A549 (cell line): ENCODE measurements at regions not wholly inside any gene's neighbourhood (a gene's known extent, or its start where the extent isn't known, plus 50 kb on each side); places are given as distances from the start of the nearest gene placed in this dataset.

Source experiments
- EP300 ChIP-seq, 2 experiments: fragments of >200 bp; sonication (Bioruptor Twin); formaldehyde crosslinking; IDR thresholded peaks; 2 replicates in 1 of 2; 3 replicates in 1 of 2; pipeline ENCODE4 v1.6.1; 2016 to 2017
- HDAC2 ChIP-seq: fragments of 200-600 bp; sonication (generic); IDR thresholded peaks from 2 replicates; pipeline ENCODE4 v1.6.1; 2016
- MAFK ChIP-seq: fragments of 450-650 bp; IDR thresholded peaks from 2 replicates; pipeline ENCODE4 v1.6.1; 2014; ENCODE audit not compliant: partially characterized antibody
- POLR2A ChIP-seq: IDR thresholded peaks from 2 replicates; pipeline ENCODE4 v1.6.1; 2012; ENCODE audit warnings: mild to moderate bottlenecking, low read length
- RCOR1 ChIP-seq: fragments of 150-350 bp; IDR thresholded peaks from 2 replicates; pipeline ENCODE4 v1.6.1; 2014; ENCODE audit warnings: antibody characterized with exemption, low read length, low read depth
- TF ChIP-seq, protein P1 (sequence below): fragments of 250-450 bp; sonication (Bioruptor Pico); IDR thresholded peaks from 2 replicates; pipeline ENCODE4 v1.5.0; 2021; ENCODE audit warnings: mild to moderate bottlenecking, moderate library complexity, borderline replicate concordance

DNA sequence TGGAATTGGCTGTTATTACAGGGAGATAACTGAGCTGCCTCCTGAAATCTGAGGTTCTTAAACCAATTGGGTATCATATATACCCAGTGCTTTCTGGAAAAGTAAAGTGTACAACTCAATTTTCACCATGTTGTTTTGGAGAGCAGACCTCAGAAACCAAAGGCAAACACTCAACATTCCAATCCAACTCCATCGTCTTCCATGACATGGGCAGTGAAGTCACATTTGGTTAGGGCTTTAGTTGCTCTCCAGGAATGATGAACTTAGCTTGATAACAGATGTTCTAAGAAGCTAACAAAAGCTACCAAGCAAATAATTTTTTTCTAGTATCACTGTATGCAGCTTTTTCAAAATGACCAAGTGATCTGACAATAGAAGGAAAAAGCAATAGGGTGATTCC is 107.0 kb upstream of the SLC35G4 start:
- TF ChIP-seq MAFK = no peak
- no peak for TF ChIP-seq RCOR1
- TF ChIP-seq, protein P1, sequence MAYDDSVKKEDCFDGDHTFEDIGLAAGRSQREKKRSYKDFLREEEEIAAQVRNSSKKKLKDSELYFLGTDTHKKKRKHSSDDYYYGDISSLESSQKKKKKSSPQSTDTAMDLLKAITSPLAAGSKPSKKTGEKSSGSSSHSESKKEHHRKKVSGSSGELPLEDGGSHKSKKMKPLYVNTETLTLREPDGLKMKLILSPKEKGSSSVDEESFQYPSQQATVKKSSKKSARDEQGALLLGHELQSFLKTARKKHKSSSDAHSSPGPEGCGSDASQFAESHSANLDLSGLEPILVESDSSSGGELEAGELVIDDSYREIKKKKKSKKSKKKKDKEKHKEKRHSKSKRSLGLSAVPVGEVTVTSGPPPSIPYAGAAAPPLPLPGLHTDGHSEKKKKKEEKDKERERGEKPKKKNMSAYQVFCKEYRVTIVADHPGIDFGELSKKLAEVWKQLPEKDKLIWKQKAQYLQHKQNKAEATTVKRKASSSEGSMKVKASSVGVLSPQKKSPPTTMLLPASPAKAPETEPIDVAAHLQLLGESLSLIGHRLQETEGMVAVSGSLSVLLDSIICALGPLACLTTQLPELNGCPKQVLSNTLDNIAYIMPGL (CRISPR knock-in tag) = no peak
- no peak for TF ChIP-seq POLR2A
- TF ChIP-seq EP300 (IDR thresholded peaks at IDR 0.05) = no peak
- no peak for TF ChIP-seq HDAC2
